GM12878 (cell line): ENCODE measurements at regions not wholly inside any gene's neighbourhood (a gene's known extent, or its start where the extent isn't known, plus 50 kb on each side); places are given as distances from the start of the nearest gene placed in this dataset.

Experiments used
- ATAC-seq: fragments of 200-7000 bp; cut with Tn5 transposase; 3 replicates; pipeline ENCODE4 v1.9.1; 2020; ENCODE audit warnings: mild to moderate bottlenecking, moderate library complexity
- BruUV-seq: library from RNA; stranded (reverse); fragments of 400-500 nt; replicated peaks from 2 replicates; lab custom pipeline; 2021; lab: Mats Ljungman, UMichigan
- CTCF ChIA-PET: fragments of 300-600 bp; sonication (Branson Sonifier 250); formaldehyde crosslinking; extraction: SDS; loops from one replicate; lab custom pipeline; 2021; ENCODE audit warnings: inconsistent platforms; lab: Yijun Ruan, JAX
- POLR2A ChIA-PET: fragments of 350-600 bp; formaldehyde crosslinking; extraction: SDS; loops from one replicate; lab custom pipeline; 2021; ENCODE audit warnings: inconsistent platforms; lab: Charles Lee
- RAD21 ChIA-PET: fragments of 300-600 bp; sonication (Branson Sonifier 250); formaldehyde crosslinking; loops from one replicate; lab custom pipeline; 2023; ENCODE audit warnings: antibody characterized with exemption; ENCODE audit not compliant: unreplicated experiment; lab: Charles Lee
- SMC1A ChIA-PET: fragments of 300-600 bp; sonication (Branson Sonifier 250); formaldehyde crosslinking; loops from one replicate; lab custom pipeline; 2023; ENCODE audit not compliant: unreplicated experiment, uncharacterized antibody; lab: Charles Lee
- DNase-seq: peaks from one replicate; pipeline ENCODE4 v3.0.0-alpha.2; 2011; ENCODE audit warnings: low read depth, low spot score
- FAIRE-seq: peaks from 3 replicates; lab custom pipeline; 2011; peaks lifted over from hg19 to GRCh38; lab: Jason Lieb, UNC
- H2AFZ ChIP-seq: 2 replicates; pipeline ENCODE4 v1.6.0; 2011; ENCODE audit warnings: low read depth, low read length, control low read depth; ENCODE audit not compliant: control insufficient read depth
- H3K27ac ChIP-seq: 2 replicates; pipeline ENCODE4 v1.5.1; 2011; ENCODE audit warnings: control low read depth; ENCODE audit not compliant: control insufficient read depth, insufficient read depth
- H3K27me3 ChIP-seq, 2 experiments: replicated peaks in 1 of 2; 2 replicates each; pipeline versions ENCODE4 v1.6.0 to v1.6.1; 2011; ENCODE audit warnings: low read length in 1 of 2; ENCODE audit not compliant: control insufficient read depth in 2 of 2, insufficient read depth in 2 of 2
- H3K36me3 ChIP-seq, 2 experiments: 2 replicates each; pipeline ENCODE4 v1.5.1; 2011; ENCODE audit warnings: low read length in 1 of 2; ENCODE audit not compliant: control insufficient read depth in 2 of 2, insufficient read depth in 2 of 2
- H3K4me1 ChIP-seq: 2 replicates; pipeline ENCODE4 v1.6.1; 2011; ENCODE audit warnings: mild to moderate bottlenecking, low read length, moderate library complexity, mixed read lengths; ENCODE audit not compliant: control insufficient read depth, insufficient read depth
- H3K4me2 ChIP-seq: 2 replicates; pipeline ENCODE4 v1.6.0; 2011; ENCODE audit warnings: control low read depth; ENCODE audit not compliant: control insufficient read depth, insufficient read depth
- H3K4me3 ChIP-seq: fragments of 200-600 bp; sonication (generic); 2 replicates; pipeline ENCODE4 v1.5.1; 2016
- H3K79me2 ChIP-seq: 2 replicates; pipeline ENCODE4 v1.6.0; 2011; ENCODE audit warnings: low read length; ENCODE audit not compliant: control insufficient read depth, insufficient read depth
- H3K9ac ChIP-seq: 2 replicates; pipeline ENCODE4 v1.8.0; 2011; ENCODE audit warnings: low read length, control low read depth, mixed read lengths; ENCODE audit not compliant: control insufficient read depth, insufficient read depth
- H3K9me3 ChIP-seq: replicated peaks from 3 replicates; pipeline ENCODE4 v1.5.1; 2011; ENCODE audit warnings: mild to moderate bottlenecking, low read length; ENCODE audit not compliant: control insufficient read depth, insufficient read depth
- H4K20me1 ChIP-seq: 2 replicates; pipeline ENCODE4 v1.6.0; 2011; ENCODE audit not compliant: control insufficient read depth, insufficient read depth
- BCL3 ChIP-seq: IDR thresholded peaks from 2 replicates; pipeline ENCODE4 v1.6.1; 2011; ENCODE audit warnings: borderline replicate concordance, low read depth, mild to moderate bottlenecking, moderate library complexity, low read length; ENCODE audit not compliant: insufficient read depth, poor library complexity, severe bottlenecking
- CBX5 ChIP-seq: sonication (generic); IDR thresholded peaks from 2 replicates; pipeline ENCODE4 v1.6.1; 2016; ENCODE audit warnings: low read depth, moderate library complexity, mild to moderate bottlenecking, inconsistent platforms
- ETV6 ChIP-seq, 2 experiments: fragments of 450-650 bp in 1 of 2; IDR thresholded peaks in 1 of 2; conservative IDR thresholded peaks in 1 of 2; 2 replicates each; pipeline ENCODE4 v1.6.1; 2014; ENCODE audit warnings: antibody characterized with exemption in 1 of 2, borderline replicate concordance in 1 of 2, low read depth in 1 of 2, mild to moderate bottlenecking in 1 of 2, moderate library complexity in 1 of 2
- HCFC1 ChIP-seq: fragments of 150-350 bp; IDR thresholded peaks from 2 replicates; pipeline ENCODE4 v1.6.1; 2014; ENCODE audit warnings: low read length
- KLF5 ChIP-seq: fragments of 450-650 bp; IDR thresholded peaks from 2 replicates; pipeline ENCODE4 v1.6.1; 2014; ENCODE audit warnings: mild to moderate bottlenecking; ENCODE audit not compliant: partially characterized antibody
- MAX ChIP-seq: IDR thresholded peaks from 2 replicates; pipeline ENCODE4 v1.6.1; 2012; ENCODE audit warnings: low read depth, low read length, improper control_type of control experiment
- NFXL1 ChIP-seq: fragments of 450-650 bp; IDR thresholded peaks from 2 replicates; pipeline ENCODE4 v1.6.1; 2017; ENCODE audit warnings: antibody characterized with exemption, mild to moderate bottlenecking, borderline replicate concordance
- NFYA ChIP-seq: IDR thresholded peaks from 2 replicates; pipeline ENCODE4 v1.6.1; 2011; ENCODE audit warnings: low read depth, mild to moderate bottlenecking, low read length, improper control_type of control experiment, borderline replicate concordance
- POLR2A ChIP-seq: IDR thresholded peaks from 2 replicates; pipeline ENCODE4 v1.6.1; 2011; ENCODE audit warnings: low read depth, mild to moderate bottlenecking, low read length
- POU2F2 ChIP-seq: IDR thresholded peaks from 3 replicates; pipeline ENCODE4 v1.6.1; 2011; ENCODE audit warnings: low read depth, mild to moderate bottlenecking, low read length, borderline replicate concordance
- SMAD1 ChIP-seq: fragments of 450-650 bp; IDR thresholded peaks from 2 replicates; pipeline ENCODE4 v1.6.1; 2018; ENCODE audit warnings: mild to moderate bottlenecking, low read depth; ENCODE audit not compliant: partially characterized antibody
- TCF7 ChIP-seq: IDR thresholded peaks from 2 replicates; pipeline ENCODE4 v1.6.1; 2014; ENCODE audit warnings: antibody characterized with exemption, borderline replicate concordance
- ZNF217 ChIP-seq: fragments of 450-650 bp; IDR thresholded peaks from 2 replicates; pipeline ENCODE4 v1.6.1; 2017; ENCODE audit warnings: antibody characterized with exemption, mild to moderate bottlenecking
- ZNF24 ChIP-seq: fragments of 450-650 bp; IDR thresholded peaks from 2 replicates; pipeline ENCODE4 v1.6.1; 2017; ENCODE audit warnings: antibody characterized with exemption, mild to moderate bottlenecking
- WGBS: methylation state at CpG from one replicate; pipeline ENCODE4 v1.1.6; 2016; ENCODE audit warnings: low lambda C conversion rate; ENCODE audit not compliant: insufficient replicate concordance, insufficient coverage; ENCODE audit errors: missing lambda C conversion rate; 5-methylcytosine and 5-hydroxymethylcytosine counted together
- in situ Hi-C: fragments of 300-500 bp; cut with MboI; formaldehyde crosslinking; loops from 9 replicates; pipeline ENCODE4 v1.14.3; 2018; ENCODE audit warnings: mixed read lengths
- intact Hi-C: fragments of 100-400 bp; cut with micrococcal nuclease; formaldehyde crosslinking; loops from one replicate; pipeline ENCODE4 v1.14.2; 2022; ENCODE audit not compliant: unreplicated experiment

- SMC1A ChIA-PET = interaction anchor here (1.1 kb wide), 1 partner anchor 1477 kb away, joined by 4 read pairs; no protein-coding TSS in a partner anchor
Observed at GRCh38 chr5:145681216-145681615, 153.9 kb downstream of the PRELID2 start.

GRCh38 chr5:145680767-145681166 lies 154.4 kb downstream of the PRELID2 start:
- FAIRE-seq (no peak), ATAC-seq (no peak), DNase-seq (no peak)
- no peaks in the 10 kb centered on the region for H3K36me3 ChIP-seq
- SMC1A ChIA-PET = interaction anchor here (1.4 kb wide), 1 partner anchor 145 kb away, joined by 4 read pairs; no protein-coding TSS in a partner anchor
- no peaks in the 10 kb centered on the region for H3K9me3 ChIP-seq
- TF ChIP-seq ZNF217 (no peak), POLR2A (no peak), SMAD1 (no peak), CBX5 (no peak), NFYA (no peak), MAX (no peak), KLF5 (no peak), ETV6 (conservative IDR thresholded peaks at IDR 0.05 in 1 of 2, IDR thresholded peaks at IDR 0.05 in 1 of 2; ENCODE audit: borderline replicate concordance in 1 of 2, low read depth in 1 of 2) (no peak), POU2F2 (no peak), ZNF24 (no peak), TCF7 (no peak)
- H3K27ac ChIP-seq = no peak overlapping the region
- no peak overlapping the region for H2AFZ ChIP-seq
- no peaks in the 10 kb centered on the region for H3K27me3 ChIP-seq
- no peak overlapping the region for H3K9ac ChIP-seq
- POLR2A ChIA-PET = no interaction called here
- no peak overlapping the region for H3K4me3 ChIP-seq
- H3K79me2 ChIP-seq = no peaks in the 10 kb centered on the region
- H3K4me1 ChIP-seq = no peaks in the 10 kb centered on the region
- no peaks in the 10 kb centered on the region for H4K20me1 ChIP-seq
- intact Hi-C loops = loop anchor here (1.0 to 5.0 kb wide), 3 partner anchors 145 to 450 kb away; no protein-coding TSS in a partner anchor
- in situ Hi-C loops = loop anchor here (10.0 kb wide), 2 partner anchors 444 to 744 kb away; no protein-coding TSS in a partner anchor
- RAD21 ChIA-PET = interaction anchor here (1.4 kb wide), 1 partner anchor 145 kb away, joined by 5 read pairs; no protein-coding TSS in a partner anchor
- BruUV-seq = no TSS peak
- CTCF ChIA-PET = interaction anchor here (1.0 to 3.1 kb wide), 8 partner anchors 9 to 1193 kb away, joined by 3 to 14 read pairs (median 4); no protein-coding TSS in a partner anchor
- no peak overlapping the region for H3K4me2 ChIP-seq
- 32% methylated on average over 7 of the region's 7 CpGs for WGBS

More at GRCh38 chr5:145681216-145681615, 153.9 kb downstream of the PRELID2 start:
- no peaks in the 10 kb centered on the region for H3K36me3 ChIP-seq
- H3K4me2 ChIP-seq = no peak overlapping the region
- in situ Hi-C loops = loop anchor here (10.0 kb wide), 2 partner anchors 444 to 744 kb away; no protein-coding TSS in a partner anchor
- no peak overlapping the region for H3K4me3 ChIP-seq
- H3K27ac ChIP-seq = no peak overlapping the region
- no peak overlapping the region for H3K9ac ChIP-seq
- H3K9me3 ChIP-seq = no peaks in the 10 kb centered on the region
- no TSS peak for BruUV-seq
- no peaks in the 10 kb centered on the region for H3K27me3 ChIP-seq
- FAIRE-seq (no peak), DNase-seq (no peak), ATAC-seq (no peak)
- CTCF ChIA-PET = interaction anchor here (1.0 to 3.1 kb wide), 11 partner anchors 9 to 1478 kb away, joined by 3 to 14 read pairs (median 4); no protein-coding TSS in a partner anchor
- no peak overlapping the region for H2AFZ ChIP-seq
- H4K20me1 ChIP-seq = no peaks in the 10 kb centered on the region
- POLR2A ChIA-PET = no interaction called here
- intact Hi-C loops = loop anchor here (1.0 to 5.0 kb wide), 3 partner anchors 144 to 450 kb away; no protein-coding TSS in a partner anchor
- RAD21 ChIA-PET = interaction anchor here (0.9 kb wide), 2 partner anchors 144 to 149 kb away, joined by 3 to 5 read pairs; no protein-coding TSS in a partner anchor
- TF ChIP-seq NFXL1 (no peak), HCFC1 (no peak), BCL3 (no peak)
- 0% methylated on average over 1 of the region's 1 CpG for WGBS
- no peaks in the 10 kb centered on the region for H3K79me2 ChIP-seq
- no peaks in the 10 kb centered on the region for H3K4me1 ChIP-seq
